NOMO-1 treated with dmso at 0.1 percent for 144 hours (cell line): ENCODE measurements at regions not wholly inside any gene's neighbourhood (a gene's known extent, or its start where the extent isn't known, plus 50 kb on each side); places are given as distances from the start of the nearest gene placed in this dataset.
"Not testable (repeated sequence)": the region's sequence is repeated elsewhere in the genome, so short reads cannot be mapped to it uniquely, and the experiment has no call there.

ENCODE experiments used
- DNase-seq: peaks from one replicate; lab custom pipeline; 2025; ENCODE audit not compliant: unreplicated experiment; lab: John Stamatoyannopoulos, UW

DNA sequence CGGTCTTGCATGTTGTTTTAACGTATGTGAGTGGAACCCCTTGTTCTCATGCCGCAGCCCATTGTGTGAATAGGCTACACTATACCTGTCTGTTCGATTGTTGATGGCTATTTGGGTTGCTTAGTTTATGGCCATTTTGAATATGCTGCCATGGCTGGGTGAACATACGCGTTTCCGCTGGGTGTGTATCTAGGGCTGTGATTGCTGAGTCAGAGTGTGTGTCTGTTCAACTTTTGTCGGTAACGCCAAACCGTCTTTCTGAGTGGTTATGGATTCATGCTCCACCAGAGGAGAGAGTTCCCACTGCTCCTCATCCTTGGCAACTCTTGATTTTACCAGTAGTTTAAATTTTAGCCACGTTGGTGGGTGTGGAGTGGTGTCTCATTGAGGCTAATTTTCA is 77.0 kb downstream of the METRNL start:
- DNase-seq, result no peak

DNA sequence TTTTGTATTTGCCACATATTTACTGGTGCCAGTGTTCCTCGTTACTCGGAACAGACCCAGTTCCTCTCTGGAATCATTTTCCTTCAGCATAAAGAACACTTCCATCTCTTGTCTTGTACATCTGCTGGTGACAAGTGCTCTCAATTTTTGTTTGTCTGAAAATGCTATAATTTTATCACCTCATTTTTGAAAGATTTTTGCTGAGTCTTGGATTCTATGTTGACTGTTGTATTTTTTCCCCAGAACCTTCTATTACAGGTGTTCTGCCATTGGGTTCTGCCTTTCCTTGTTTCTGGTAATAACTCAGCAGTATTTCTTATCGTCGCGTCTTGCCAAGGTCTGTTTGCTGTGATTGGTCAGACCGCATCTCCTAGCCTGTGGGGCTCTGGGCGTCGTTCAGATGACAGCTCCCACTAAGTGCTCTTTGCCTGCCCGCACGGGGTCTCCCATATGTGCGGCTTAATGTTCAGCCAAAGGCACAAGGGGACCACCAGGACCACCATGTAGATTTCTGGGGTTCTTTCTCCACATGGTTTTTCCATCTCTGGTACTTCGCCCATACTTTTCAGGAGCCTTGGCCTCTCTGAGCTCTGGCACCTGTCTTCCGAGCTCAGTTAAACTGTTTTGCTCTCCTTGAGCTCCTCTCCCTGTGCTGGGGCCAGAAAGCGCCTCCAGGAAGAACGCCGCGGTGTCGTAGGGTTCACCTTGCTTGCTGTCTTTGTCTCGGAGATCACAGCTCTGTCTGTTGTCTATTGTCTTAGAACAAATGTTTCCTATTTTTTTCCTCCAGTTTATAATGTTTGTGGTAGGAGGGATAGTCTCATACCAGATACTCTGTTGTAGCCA is 80.0 kb downstream of the METRNL start:
- no peak for DNase-seq

DNA sequence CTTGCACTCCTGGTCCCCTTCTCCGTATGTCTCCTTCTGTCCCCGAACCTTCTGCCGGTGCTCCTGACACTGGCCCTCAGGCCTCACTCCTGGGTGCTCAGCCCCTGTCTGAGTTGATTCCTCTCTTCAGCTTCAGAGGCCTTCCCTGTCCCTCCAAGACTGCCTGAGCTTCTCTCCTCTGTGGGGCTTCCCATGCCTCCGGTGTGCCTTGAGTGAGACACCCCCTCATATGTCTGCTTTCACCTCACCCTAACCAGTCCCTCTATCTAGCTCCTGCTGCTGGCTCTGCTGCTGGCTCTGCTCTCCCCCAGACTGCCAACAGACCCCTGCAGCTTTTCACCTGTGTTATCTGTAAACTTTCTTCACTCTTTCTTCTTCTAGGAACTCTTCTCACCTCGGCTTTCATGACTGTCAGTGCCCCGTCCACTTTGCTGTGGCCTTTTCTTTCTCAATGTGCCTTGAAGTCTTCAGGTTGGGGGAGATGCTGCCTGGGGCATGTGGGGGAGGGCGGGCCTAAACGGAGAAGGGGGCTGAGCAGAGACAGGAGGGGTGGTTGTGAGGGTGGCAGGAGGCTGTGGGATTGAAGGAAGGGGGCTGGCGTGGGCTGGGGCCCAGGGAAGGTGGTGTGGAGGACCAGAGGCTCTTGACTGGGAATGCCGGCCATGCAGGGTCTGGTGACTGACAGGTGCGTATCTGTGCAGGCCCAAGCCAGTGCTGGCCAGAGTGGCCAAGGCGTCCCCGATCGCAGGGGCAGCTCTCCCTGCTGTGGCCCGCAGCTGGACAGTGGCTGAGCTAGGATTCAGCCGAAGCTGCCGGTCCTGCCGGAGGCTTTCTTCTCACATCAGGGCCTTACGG is 81.3 kb downstream of the METRNL start:
- DNase-seq, result no peak

DNA sequence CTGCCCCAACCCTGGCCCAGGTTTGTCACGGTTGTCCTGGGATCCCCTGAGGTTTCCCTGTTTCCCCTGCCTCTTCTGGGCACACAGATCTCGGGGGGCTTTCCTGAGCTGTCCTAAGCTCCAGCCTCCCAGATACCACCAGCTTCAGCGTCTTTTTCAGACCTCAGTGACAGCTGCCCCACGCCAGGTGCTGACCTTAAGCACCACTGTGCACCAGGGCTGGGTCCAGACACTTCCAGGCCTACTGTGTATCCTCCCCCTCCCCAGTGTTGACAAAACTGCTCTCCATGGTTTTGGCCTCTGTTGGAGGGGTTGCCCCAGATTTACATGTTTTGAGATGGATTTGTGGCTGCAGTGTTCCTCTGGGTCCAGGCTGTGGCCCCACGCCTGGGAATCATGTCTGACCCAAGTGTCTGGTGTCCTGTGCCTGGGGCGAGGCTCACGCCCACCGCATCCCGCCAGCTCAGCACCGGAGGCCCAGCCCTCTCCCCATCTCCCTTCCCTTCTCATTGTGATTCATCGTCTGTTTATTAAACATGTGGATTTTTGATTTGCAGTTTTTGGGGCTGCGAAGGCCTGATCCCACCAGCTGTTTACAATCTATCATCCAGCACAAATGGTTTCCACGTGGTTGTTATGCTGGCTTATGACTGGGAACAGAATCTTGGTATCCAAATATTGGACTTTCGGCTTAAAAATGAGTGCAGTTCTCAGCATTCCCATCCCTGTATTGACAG is 82.1 kb downstream of the METRNL start:
- no peak for DNase-seq

DNA sequence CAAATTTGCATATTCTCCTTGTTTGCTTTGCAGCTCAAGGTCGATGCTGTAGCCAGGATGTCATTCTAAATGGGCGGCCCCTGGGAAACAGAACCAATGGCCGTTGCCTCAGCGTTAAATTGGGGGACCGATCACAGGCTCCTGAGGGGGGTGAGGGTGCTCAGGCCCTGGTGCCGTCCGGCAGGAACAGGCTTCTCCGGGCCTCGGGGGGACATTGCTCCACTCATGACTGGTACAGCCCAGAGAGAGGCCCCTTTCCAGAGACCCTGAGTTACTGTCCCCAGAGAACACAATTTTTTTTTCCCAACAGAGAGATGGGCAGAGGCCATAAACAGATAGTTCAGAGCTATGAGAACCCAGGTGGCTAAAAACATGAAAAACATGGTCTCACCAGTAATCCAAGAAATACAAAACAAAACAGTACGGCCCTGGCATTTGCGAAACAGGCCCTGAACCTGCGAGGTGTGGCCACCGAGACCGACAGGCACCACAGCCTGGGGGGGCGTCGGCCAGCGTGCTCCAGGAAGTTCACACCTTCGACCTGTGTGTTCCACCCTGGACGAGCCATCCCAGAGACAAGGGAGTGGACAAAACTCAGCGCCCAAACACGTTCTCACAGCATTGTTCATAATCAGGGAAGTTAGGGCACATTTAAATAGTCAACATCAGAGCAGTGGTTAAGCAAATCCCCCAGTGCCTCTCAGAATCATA is 82.8 kb downstream of the METRNL start:
- DNase-seq, result no peak

DNA sequence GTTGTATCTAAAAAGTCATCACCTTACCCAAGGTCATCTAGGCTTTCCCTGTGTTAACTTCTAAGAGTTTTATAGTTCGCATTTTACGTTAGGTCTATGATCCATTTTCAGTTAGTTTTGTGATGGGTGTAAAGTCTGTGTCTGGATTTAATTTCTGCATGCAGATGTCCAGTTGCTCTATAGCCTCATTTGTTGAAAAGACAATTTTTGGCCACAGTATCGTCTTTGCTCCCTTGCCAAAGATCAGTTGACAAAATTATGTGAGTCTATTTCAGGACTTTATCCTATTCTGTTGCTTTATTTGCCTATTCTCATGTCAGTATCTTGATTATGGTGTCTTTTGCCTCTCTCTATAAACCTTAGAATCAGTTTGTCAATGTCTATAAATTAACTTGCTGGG is 85.1 kb downstream of the METRNL start:
- no peak for DNase-seq

DNA sequence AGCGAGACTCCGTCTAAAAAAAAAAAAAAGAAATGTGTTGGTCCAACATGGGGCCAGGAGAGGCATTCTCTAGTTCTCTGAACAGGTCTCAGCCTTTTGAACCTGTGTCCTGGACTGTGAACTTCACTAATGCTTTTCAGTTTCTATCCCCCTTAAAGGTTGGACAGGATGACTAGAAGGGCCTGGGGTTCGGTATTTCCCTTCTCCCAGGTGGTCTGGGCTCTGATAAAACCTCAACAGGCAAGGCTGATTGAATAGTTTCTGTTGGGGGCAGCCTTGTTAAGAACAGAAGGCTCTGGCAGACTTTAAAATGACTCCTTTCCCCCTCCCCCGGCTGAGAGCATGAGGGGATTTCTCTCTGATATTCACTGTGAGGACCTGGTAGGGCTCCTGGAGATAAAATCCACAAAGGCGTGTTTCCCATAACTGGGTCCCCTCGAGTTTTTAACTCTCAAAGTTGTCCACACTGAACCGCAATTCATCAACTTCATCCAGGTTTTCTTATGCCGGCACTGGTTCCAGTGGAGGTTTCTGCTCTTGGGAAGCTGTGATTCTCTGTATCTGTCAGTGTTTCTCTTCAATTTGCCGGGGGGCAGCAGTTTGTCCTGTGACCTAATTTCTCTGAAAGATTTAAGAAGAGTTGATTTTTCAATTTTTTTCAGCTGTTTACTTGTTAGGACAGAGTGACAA is 91.3 kb downstream of the METRNL start:
- no peak for DNase-seq

DNA sequence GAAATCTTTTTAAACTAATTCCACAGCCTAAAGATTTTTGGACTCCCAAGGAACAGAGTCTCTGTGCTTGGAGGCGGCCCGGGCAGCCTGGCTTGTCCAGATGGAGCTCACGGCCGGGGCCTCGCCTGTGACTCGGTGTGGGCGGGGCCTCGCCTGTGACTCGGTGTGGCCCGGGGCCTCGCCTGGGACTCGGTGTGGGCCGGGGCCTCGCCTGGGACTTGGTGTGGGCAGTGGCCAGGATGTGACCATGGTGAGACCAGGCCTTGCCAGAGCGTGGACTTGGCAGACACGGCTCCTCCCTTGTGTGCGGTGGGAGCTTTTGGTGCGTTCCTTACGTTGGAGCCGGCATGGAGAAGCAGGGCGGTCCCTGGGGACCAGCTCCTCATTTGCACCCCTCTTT is 92.3 kb downstream of the METRNL start:
- DNase-seq, result no peak

DNA sequence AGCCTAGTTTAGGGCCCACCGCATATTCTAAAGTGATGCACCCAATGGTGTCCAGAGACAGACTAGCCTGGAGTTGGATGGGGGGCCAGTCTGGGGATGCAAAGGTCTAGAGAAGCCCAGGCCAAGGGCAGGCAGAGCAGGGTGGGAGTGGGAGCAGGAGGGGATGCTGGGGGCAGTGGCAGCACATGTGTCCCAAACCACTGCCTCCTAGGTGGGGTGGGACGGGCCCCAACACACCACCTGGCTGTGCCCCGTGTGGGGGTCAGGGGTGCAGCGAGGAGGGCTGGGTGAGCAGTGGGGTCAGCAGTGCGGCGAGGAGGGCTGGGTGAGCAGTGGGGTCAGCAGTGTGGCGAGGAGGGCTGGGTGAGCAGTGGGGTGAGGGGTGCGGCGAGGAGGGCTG is 92.7 kb downstream of the METRNL start:
- not testable (repeated sequence) for DNase-seq

DNA sequence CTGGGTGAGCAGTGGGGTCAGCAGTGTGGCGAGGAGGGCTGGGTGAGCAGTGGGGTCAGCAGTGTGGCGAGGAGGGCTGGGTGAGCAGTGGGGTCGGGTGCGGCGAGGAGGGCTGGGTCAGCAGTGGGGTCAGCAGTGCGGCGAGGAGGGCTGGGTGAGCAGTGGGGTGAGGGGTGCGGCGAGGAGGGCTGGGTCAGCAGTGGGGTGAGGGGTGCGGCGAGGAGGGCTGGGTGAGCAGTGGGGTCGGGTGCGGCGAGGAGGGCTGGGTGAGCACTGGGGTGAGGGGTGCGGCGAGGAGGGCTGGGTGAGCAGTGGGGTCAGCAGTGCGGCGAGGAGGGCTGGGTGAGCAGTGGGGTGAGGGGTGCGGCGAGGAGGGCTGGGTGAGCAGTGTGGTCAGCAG is 93.2 kb downstream of the METRNL start:
- DNase-seq, result not testable (repeated sequence)

DNA sequence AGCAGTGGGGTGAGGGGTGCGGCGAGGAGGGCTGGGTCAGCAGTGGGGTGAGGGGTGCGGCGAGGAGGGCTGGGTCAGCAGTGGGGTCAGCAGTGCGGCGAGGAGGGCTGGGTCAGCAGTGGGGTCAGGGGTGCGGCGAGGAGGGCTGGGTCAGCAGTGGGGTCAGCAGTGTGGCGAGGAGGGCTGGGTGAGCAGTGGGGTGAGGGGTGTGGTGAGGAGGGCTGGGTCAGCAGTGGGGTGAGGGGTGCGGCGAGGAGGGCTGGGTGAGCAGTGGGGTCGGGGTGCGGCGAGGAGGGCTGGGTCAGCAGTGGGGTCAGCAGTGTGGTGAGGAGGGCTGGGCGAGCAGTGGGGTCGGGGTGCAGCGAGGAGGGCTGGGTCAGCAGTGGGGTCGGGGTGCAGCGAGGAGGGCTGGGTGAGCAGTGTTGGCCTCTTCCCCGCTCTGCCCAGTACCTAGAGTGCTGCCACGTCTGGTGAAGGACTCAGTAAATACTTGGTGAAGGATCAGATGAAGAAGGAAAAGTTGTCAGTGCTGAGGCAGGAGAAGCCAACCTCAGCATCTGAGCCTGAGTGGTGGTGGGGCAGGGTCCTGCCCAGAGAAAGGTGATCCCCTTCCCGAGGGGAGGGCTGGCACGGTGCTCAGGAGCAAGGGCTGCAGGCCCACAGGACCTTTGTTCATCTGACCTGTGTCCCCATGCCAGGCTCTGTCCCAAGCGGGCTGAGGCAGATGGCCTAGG is 93.9 kb downstream of the METRNL start:
- DNase-seq, result not testable (repeated sequence)

DNA sequence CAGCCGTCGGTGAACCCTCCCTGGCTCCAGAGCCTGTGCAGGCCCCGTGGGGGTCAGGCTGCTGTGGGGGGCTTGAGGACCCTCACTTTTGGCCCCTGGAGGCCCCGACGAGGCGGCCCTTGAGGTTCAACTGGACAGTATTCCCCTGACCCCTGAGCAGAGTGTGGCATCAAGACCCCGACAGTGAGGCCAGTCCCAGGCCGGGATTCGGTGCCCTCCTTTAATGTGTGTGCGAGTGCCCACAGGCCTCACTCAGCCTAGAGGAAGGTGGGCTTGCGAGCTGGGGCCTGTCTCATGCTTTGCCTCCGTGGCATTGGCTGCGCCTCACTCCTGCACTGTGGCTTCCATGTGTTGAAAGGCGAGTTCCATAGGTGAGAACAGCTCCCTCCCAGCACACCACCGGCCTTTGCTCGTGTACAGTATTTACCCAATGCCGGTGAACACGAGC is 94.5 kb downstream of the METRNL start:
- no peak for DNase-seq

DNA sequence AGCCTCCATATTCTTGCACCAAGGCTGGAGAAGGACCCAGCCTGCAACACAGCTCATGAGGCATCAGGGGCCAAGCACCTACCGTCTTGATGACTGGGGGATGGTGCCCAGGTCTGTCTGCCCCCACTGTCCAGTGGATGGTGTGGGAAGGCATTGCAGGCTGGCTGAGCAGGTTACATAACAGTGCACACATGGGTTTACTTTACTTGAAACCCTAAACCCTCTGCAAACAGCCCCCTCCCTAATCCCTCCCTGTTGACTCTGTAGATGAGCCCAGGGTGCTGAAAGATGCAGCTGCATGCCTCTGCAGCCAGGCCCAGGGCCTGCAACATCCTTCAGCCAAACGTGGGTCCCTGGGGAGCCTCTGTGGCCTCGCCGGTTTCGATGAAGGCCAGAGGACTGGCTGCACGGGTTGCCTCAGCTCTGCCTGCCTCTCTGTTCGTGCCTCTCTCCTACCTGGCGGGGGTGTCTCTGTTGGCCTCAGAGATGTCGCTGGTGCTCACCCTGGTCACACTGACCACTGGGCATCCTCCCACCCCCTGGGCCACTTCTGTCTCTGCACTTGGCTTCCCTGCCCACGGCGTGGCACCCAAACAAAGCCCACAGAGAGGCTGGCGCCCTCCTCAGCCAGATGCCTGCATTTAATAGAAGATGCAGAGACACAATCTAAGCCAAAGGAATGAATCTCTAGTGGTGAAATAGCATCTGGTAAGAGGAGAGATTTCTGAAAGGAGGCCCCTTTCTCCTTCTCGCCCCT is 95.1 kb downstream of the METRNL start:
- DNase-seq, result no peak

DNA sequence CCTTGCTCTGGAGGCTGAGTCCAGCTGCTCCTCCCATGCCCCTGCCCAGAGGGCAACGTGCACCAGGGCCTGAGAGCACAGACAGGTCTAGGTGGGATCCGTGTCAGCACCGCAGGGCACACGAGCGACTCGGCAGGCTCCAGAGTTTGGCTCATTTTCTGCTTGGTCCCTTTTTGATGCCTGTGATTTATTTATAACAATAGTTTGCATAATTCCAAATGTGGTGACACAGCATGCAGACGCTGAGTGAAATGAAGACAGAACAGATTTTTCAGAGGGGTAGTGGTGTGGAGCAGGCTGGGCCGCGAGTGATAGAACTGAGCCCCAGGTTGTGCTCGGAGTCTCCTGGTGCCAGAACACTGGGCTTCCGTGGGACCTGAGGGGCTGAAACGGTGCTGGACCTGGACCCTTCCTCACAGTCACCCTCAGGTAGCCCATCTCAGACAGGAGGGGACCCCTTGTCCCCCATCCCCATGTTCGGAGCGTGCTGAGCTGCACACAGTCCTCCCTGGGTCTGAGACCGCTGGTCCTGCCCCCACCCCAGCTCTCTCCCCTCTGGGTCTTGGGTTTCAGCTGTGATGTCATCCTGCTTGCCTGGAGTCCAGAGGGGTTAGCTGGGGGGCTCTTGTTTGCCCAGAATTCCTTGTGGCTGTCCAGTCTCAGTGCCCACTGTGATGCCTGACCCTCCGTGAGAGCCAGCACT is 95.9 kb downstream of the METRNL start:
- DNase-seq, result no peak

DNA sequence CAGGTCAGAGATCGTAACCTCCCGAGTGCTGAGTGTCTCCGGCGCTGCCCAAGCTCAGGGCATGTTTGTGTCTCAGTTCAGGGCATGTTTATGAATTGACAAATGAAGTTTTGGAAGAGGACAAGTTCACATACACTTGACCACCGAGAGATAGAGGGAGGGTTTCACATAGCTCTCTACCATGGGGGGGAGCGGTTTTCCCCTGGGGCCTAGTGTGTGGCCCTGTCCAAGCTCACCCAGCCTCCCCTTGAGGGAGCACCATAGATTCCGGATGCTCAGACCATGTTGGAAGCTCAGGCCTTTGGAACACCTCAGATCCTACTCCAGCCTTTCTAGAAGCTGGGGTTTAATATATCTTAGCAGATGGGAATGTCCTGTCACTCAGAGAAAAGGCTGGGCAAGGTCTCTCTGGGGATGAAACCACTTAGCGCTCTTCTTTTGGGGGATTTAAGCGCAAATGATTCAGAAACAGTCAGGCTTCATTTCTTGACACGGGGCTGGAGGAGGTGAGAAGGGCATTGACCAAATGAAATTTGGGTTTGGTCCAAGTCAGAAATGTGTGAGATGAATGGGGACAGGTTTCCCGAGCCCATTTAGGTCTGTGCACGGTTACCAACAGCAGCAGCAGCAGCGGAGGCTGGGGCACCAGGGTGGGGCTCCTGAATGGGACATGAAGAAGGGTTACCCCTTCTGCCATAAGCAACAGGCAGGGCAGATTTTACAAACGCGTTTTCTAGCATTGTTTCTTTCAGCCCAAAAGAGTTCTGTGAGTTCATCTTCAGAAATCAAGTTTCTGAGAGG is 96.6 kb downstream of the METRNL start:
- no peak for DNase-seq

DNA sequence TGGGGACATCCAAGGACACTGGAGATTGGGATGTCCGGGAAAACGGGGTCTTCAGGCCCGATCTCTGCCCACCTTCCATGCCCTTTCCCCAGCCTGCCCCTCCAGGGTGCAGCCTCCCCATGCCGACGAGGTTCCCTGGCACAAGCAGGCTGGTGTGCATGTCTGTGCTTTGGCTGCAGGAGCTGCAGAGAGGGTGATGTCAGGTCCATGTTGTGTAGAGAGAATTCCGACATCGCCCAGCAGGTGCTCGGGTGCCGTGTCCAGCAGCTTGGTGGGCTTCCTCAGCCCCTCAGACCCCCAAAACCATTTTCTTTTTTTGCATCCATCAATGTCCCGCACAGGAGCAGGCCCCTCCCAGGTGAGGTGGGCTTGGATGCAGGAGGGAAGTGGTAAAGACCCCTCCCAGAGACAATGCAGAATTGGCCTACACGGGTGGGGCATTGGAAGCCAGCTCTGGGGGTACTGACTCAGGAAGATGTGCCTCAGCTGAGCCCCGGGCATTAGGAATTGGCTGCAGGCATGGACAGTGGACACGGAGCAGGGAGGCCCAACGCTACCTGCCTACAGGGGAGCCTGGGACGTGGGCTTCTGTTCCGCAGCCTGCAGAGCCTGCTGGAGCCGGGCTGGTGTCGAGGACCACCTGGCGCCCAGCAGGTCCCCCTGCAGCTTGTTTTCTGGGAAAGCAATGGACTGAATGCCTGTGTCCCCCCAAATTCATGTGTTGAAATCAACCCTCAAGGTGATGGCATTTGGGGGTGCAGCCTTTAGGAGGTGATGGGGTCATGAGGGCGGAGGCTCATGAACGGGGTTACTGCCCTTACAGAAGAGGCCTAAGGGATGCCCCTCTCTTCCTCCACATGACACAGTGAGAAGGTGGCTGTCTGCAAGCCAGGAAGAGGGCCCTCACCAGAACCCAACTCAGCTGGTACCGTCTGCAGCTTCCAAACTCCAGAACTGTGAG is 97.5 kb downstream of the METRNL start:
- no peak for DNase-seq
